Astrocyte (in vitro differentiated cells and primary cell): ENCODE measurements at regions not wholly inside any gene's neighbourhood (a gene's known extent, or its start where the extent isn't known, plus 50 kb on each side); places are given as distances from the start of the nearest gene placed in this dataset.

ENCODE experiments used
- DNase-seq: peaks from one replicate; pipeline ENCODE4 v3.0.0-alpha.2; 2010; ENCODE audit warnings: low read depth
- FAIRE-seq: peaks from 2 replicates; lab custom pipeline; 2011; peaks lifted over from hg19 to GRCh38; lab: Jason Lieb, UNC
- H2AFZ ChIP-seq: 2 replicates; pipeline ENCODE4 v1.6.0; 2012; ENCODE audit warnings: low read depth, low read length, inconsistent platforms
- H3K27ac ChIP-seq: 2 replicates; pipeline ENCODE4 v1.5.1; 2011; ENCODE audit warnings: low read depth, low read length, inconsistent platforms
- H3K27me3 ChIP-seq: 2 replicates; pipeline ENCODE4 v1.6.0; 2011; ENCODE audit warnings: low read length, inconsistent platforms; ENCODE audit not compliant: insufficient read depth
- H3K36me3 ChIP-seq: 2 replicates; pipeline ENCODE4 v1.5.1; 2011; ENCODE audit warnings: low read length, inconsistent platforms; ENCODE audit not compliant: insufficient read depth
- H3K4me1 ChIP-seq: 2 replicates; pipeline ENCODE4 v1.5.1; 2011; ENCODE audit warnings: low read length, inconsistent platforms; ENCODE audit not compliant: insufficient read depth
- H3K4me2 ChIP-seq: 2 replicates; pipeline ENCODE4 v1.6.0; 2012; ENCODE audit warnings: low read length, inconsistent platforms
- H3K4me3 ChIP-seq: 2 replicates; pipeline ENCODE4 v1.5.1; 2011; ENCODE audit warnings: low read depth, mild to moderate bottlenecking, low read length, inconsistent platforms; ENCODE audit not compliant: insufficient read depth
- H3K79me2 ChIP-seq: 2 replicates; pipeline ENCODE4 v1.6.0; 2012; ENCODE audit warnings: mild to moderate bottlenecking, low read length, inconsistent platforms; ENCODE audit not compliant: insufficient read depth
- H3K9ac ChIP-seq: 2 replicates; pipeline ENCODE4 v1.6.0; 2012; ENCODE audit warnings: mild to moderate bottlenecking, low read length, inconsistent platforms
- H3K9me3 ChIP-seq: 2 replicates; pipeline ENCODE4 v1.5.1; 2012; ENCODE audit warnings: low read depth, mild to moderate bottlenecking, low read length, inconsistent platforms; ENCODE audit not compliant: insufficient read depth
- H4K20me1 ChIP-seq: 2 replicates; pipeline ENCODE4 v1.6.0; 2012; ENCODE audit warnings: low read length, inconsistent platforms; ENCODE audit not compliant: insufficient read depth
- H3K27ac Mint-ChIP-seq: one replicate; pipeline ENCODE4 v1.8.0; 2021; ENCODE audit warnings: mild to moderate bottlenecking, mixed read lengths; ENCODE audit not compliant: unreplicated experiment
- H3K27me3 Mint-ChIP-seq: one replicate; pipeline ENCODE4 v1.8.0; 2021; ENCODE audit warnings: low read depth, mixed read lengths; ENCODE audit not compliant: unreplicated experiment
- H3K36me3 Mint-ChIP-seq: one replicate; pipeline ENCODE4 v1.8.0; 2021; ENCODE audit warnings: low read depth, mixed read lengths; ENCODE audit not compliant: unreplicated experiment
- H3K4me1 Mint-ChIP-seq: one replicate; pipeline ENCODE4 v1.8.0; 2021; ENCODE audit warnings: low read depth, mixed read lengths; ENCODE audit not compliant: unreplicated experiment
- H3K4me3 Mint-ChIP-seq: one replicate; pipeline ENCODE4 v1.8.0; 2021; ENCODE audit warnings: mild to moderate bottlenecking, moderate library complexity, mixed read lengths; ENCODE audit not compliant: unreplicated experiment
- H3K9me3 Mint-ChIP-seq: one replicate; pipeline ENCODE4 v1.8.0; 2021; ENCODE audit warnings: mild to moderate bottlenecking, mixed read lengths; ENCODE audit not compliant: unreplicated experiment
- EZH2 ChIP-seq: IDR thresholded peaks from 2 replicates; pipeline ENCODE4 v1.6.1; 2012; ENCODE audit warnings: mild to moderate bottlenecking, low read length, inconsistent platforms; ENCODE audit not compliant: insufficient read depth
- TF ChIP-seq, protein P1 (sequence below): IDR thresholded peaks from 2 replicates; pipeline ENCODE4 v1.5.1; 2011; ENCODE audit warnings: low read depth, mild to moderate bottlenecking, inconsistent platforms, low read length, moderate library complexity; ENCODE audit not compliant: insufficient read depth

DNA sequence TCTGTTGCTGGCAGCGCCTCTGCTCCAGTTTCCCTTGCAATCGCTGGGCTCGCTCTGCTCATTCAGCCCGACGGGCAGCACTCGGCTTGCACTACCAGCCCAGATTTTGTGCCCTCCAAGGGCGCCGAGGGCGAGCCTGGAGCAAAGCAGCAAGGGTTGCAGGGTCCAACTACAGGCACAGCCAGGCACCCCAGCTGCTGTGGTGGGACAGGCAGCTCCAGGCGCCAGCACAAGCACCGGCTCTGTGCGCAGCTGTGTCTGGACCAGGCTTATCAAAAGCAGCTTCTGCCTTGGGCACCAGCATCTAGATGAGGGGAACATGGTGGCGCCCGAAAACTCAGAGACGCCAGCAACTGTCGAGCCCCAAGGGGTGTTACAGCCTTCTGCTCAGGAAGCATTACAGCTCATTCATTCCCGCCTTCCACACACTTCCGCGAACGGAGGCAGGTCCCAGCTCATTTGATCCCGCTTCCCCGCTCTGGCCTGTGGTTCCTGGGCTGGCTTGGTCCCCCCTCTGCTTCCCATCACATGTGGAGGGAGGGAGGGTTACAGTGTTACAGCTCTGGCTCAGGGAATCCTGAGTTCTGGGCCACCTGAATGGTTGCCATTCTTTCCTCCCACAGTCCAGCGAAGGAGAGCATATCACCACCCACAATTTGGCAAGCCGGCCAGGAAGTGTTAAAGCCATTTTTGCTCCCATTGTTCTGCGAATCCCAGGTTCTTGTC, 409.9 kb upstream of the ALCAM start:
- no peak overlapping the region for H3K27ac Mint-ChIP-seq
- no peak for DNase-seq
- no peaks in the 10 kb centered on the region for H3K9me3 Mint-ChIP-seq
- no peak overlapping the region for H3K9ac ChIP-seq
- no peak for TF ChIP-seq EZH2
- TF ChIP-seq, protein P1, sequence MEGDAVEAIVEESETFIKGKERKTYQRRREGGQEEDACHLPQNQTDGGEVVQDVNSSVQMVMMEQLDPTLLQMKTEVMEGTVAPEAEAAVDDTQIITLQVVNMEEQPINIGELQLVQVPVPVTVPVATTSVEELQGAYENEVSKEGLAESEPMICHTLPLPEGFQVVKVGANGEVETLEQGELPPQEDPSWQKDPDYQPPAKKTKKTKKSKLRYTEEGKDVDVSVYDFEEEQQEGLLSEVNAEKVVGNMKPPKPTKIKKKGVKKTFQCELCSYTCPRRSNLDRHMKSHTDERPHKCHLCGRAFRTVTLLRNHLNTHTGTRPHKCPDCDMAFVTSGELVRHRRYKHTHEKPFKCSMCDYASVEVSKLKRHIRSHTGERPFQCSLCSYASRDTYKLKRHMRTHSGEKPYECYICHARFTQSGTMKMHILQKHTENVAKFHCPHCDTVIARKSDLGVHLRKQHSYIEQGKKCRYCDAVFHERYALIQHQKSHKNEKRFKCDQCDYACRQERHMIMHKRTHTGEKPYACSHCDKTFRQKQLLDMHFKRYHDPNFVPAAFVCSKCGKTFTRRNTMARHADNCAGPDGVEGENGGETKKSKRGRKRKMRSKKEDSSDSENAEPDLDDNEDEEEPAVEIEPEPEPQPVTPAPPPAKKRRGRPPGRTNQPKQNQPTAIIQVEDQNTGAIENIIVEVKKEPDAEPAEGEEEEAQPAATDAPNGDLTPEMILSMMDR = no peak
- H3K27ac ChIP-seq = no peak overlapping the region
- H3K4me3 Mint-ChIP-seq = no peak overlapping the region
- H3K9me3 ChIP-seq = no peaks in the 10 kb centered on the region
- H3K4me3 ChIP-seq = no peak overlapping the region
- H3K4me1 Mint-ChIP-seq = peaks cover 14% of the 10 kb centered on the region
- no peaks in the 10 kb centered on the region for H3K4me1 ChIP-seq
- H2AFZ ChIP-seq = no peak overlapping the region
- H3K36me3 Mint-ChIP-seq = no peaks in the 10 kb centered on the region
- H3K27me3 Mint-ChIP-seq = no peaks in the 10 kb centered on the region
- no peak for FAIRE-seq
- no peak overlapping the region for H3K4me2 ChIP-seq
- H3K36me3 ChIP-seq = no peaks in the 10 kb centered on the region
- no peaks in the 10 kb centered on the region for H3K27me3 ChIP-seq
- no peaks in the 10 kb centered on the region for H4K20me1 ChIP-seq
- H3K79me2 ChIP-seq = no peaks in the 10 kb centered on the region

DNA sequence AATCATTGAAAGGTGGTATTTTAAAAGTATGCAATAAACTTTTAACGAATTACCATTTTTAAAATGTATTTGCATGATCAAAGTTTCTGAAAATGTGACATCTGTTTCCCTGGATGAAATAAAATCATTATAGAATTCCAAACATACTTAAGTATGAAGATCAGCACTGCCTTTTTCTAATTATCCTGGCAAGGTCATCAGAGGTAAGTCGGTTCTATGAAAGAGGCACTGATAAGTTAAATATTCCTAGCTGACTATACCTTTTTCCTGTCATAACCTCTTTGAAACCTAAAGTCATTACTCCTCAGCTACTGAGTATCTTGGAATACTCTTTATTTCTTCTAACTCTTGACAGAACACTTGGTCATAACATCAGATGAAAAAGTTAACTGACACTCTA, 406.1 kb upstream of the ALCAM start:
- DNase-seq = peak; percentile 15
- Histone ChIP-seq H3K9ac (no peak overlapping the region), H4K20me1 (no peaks in the 10 kb centered on the region), H3K27me3 (no peaks in the 10 kb centered on the region), H3K27ac (no peak overlapping the region), H3K4me3 (no peak overlapping the region), H3K4me1 (no peaks in the 10 kb centered on the region), H3K4me2 (no peak overlapping the region), H3K36me3 (no peaks in the 10 kb centered on the region), H2AFZ (no peak overlapping the region), H3K9me3 (no peaks in the 10 kb centered on the region), H3K79me2 (no peaks in the 10 kb centered on the region)
- no peak overlapping the region for H3K27ac Mint-ChIP-seq
- no peaks in the 10 kb centered on the region for H3K36me3 Mint-ChIP-seq
- H3K9me3 Mint-ChIP-seq = no peaks in the 10 kb centered on the region
- FAIRE-seq = no peak
- TF ChIP-seq, protein P1 = no peak
- TF ChIP-seq EZH2 = no peak
- H3K4me1 Mint-ChIP-seq = peaks cover 12% of the 10 kb centered on the region
- no peak overlapping the region for H3K4me3 Mint-ChIP-seq
- no peaks in the 10 kb centered on the region for H3K27me3 Mint-ChIP-seq

DNA sequence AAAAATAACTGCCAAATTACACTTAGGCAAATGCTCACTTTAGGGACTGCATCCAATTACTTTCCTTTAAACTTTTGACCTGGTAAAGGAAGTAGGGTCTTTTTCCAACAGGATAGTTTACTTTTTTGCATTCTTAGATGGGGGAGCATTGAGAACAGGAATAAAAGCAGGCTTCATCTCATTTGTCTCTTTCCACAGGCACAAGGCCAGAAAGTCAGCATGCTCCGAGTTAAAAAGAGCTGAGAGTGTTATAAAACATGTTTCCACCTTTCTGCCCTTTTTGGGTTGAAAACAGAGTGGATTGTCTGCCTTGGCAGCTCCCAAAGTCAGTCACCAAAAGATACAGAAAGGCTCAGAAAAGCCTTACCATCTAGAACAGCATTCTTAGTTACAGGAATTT, 404.9 kb upstream of the ALCAM start:
- no peak overlapping the region for H3K27ac Mint-ChIP-seq
- Histone ChIP-seq H3K27me3 (no peaks in the 10 kb centered on the region), H3K4me2 (no peak overlapping the region), H3K36me3 (no peaks in the 10 kb centered on the region), H3K27ac (no peak overlapping the region), H3K4me1 (no peaks in the 10 kb centered on the region), H3K9ac (no peak overlapping the region), H3K4me3 (no peak overlapping the region), H4K20me1 (no peaks in the 10 kb centered on the region), H3K9me3 (no peaks in the 10 kb centered on the region), H3K79me2 (no peaks in the 10 kb centered on the region), H2AFZ (peak overlapping the region; percentile 64)
- FAIRE-seq = no peak
- no peak for TF ChIP-seq EZH2
- TF ChIP-seq, protein P1 = no peak
- H3K27me3 Mint-ChIP-seq = no peaks in the 10 kb centered on the region
- H3K4me3 Mint-ChIP-seq = no peak overlapping the region
- H3K9me3 Mint-ChIP-seq = no peaks in the 10 kb centered on the region
- no peaks in the 10 kb centered on the region for H3K36me3 Mint-ChIP-seq
- DNase-seq = no peak
- H3K4me1 Mint-ChIP-seq = peaks cover 12% of the 10 kb centered on the region
